ENCODE measurements at regions not wholly inside any gene's neighbourhood (a gene's known extent, or its start where the extent isn't known, plus 50 kb on each side); places are given as distances from the start of the nearest gene placed in this dataset.

DNA sequence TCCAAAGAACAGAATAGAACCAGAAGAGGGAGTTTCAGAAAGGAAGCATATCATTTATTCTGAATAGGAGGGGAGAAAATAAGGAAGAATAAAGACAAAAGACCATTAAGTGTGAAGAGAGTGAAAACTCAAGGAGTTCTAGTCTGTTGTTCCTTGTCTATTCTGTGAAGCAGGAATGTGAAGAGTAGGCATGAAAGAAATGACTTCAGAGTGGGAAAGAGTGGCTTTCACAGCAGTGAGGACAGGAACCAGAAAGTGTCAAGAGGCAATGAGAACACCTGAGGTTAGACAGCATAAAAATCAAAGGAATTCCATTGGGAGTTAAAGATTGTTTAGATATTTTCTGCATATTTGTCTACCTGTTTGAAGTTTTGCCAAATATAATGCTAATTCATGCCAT lies 768.8 kb upstream of the GRAMD2B start:
- no peak for TF ChIP-seq EZH2 (IDR thresholded peaks at IDR 0.05; ENCODE audit: low read length, unreplicated experiment)
- TF ChIP-seq, protein P1, sequence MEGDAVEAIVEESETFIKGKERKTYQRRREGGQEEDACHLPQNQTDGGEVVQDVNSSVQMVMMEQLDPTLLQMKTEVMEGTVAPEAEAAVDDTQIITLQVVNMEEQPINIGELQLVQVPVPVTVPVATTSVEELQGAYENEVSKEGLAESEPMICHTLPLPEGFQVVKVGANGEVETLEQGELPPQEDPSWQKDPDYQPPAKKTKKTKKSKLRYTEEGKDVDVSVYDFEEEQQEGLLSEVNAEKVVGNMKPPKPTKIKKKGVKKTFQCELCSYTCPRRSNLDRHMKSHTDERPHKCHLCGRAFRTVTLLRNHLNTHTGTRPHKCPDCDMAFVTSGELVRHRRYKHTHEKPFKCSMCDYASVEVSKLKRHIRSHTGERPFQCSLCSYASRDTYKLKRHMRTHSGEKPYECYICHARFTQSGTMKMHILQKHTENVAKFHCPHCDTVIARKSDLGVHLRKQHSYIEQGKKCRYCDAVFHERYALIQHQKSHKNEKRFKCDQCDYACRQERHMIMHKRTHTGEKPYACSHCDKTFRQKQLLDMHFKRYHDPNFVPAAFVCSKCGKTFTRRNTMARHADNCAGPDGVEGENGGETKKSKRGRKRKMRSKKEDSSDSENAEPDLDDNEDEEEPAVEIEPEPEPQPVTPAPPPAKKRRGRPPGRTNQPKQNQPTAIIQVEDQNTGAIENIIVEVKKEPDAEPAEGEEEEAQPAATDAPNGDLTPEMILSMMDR (conservative IDR thresholded peaks at IDR 0.05; ENCODE audit: low read depth, low read length) = no peak
